Gastroesophageal sphincter (tissue), 4 donors: ENCODE measurements at regions not wholly inside any gene's neighbourhood (a gene's known extent, or its start where the extent isn't known, plus 50 kb on each side); places are given as distances from the start of the nearest gene placed in this dataset.
A peak's percentile ranks its signal among the peaks of the same experiment; 100 is the strongest.

ENCODE experiments used
- ATAC-seq: fragments of 150-250 bp; one replicate; pipeline ENCODE4 v1.9.1; 2016; ENCODE audit warnings: mild to moderate bottlenecking, moderate library complexity
- H3K27ac ChIP-seq, 4 donors: fragments of 200-600 bp; sonication (generic) in 3 of 4; 1 replicate in 3 of 4; 2 replicates in 1 of 4; pipeline ENCODE4 v1.5.1; 2016 to 2019
- H3K27me3 ChIP-seq: fragments of 200-600 bp; sonication (generic); one replicate; pipeline ENCODE4 v1.5.1; 2019
- H3K36me3 ChIP-seq, 2 donors: fragments of 200-600 bp; sonication (generic); one replicate each; pipeline ENCODE4 v1.5.1; 2019; ENCODE audit warnings: control low read depth in 1 of 2
- H3K4me1 ChIP-seq, 3 donors: fragments of 200-600 bp; sonication (generic); 1 replicate in 2 of 3; 2 replicates in 1 of 3; pipeline ENCODE4 v1.5.1; 2016 to 2019; ENCODE audit warnings: control low read depth in 2 of 3
- H3K4me3 ChIP-seq, 2 donors: fragments of 200-600 bp; sonication (generic); one replicate each; pipeline ENCODE4 v1.5.1; 2019; ENCODE audit warnings: mild to moderate bottlenecking in 1 of 2, moderate library complexity in 1 of 2
- H3K9me3 ChIP-seq, 3 donors: fragments of 200-600 bp; sonication (generic); one replicate each; pipeline ENCODE4 v1.5.1; 2017 to 2019; ENCODE audit warnings: control low read depth in 2 of 3
- CTCF ChIP-seq, 4 experiments: fragments of 200-600 bp in 2 of 4; fragments of 450-650 bp in 2 of 4; sonication (generic) in 1 of 4; IDR thresholded peaks; one replicate each; pipeline ENCODE4 v1.5.1; 2017 to 2019; ENCODE audit warnings: antibody characterized with exemption in 4 of 4, mild to moderate bottlenecking in 2 of 4, moderate library complexity in 2 of 4
- EP300 ChIP-seq: sonication (generic); formaldehyde crosslinking; IDR thresholded peaks from one replicate; pipeline ENCODE4 v1.6.1; 2017; ENCODE audit warnings: antibody characterized with exemption, mild to moderate bottlenecking
- POLR2A ChIP-seq, 2 donors: fragments of 450-650 bp; IDR thresholded peaks; one replicate each; pipeline ENCODE4 v1.6.1; 2017; ENCODE audit warnings: antibody characterized with exemption in 2 of 2, mild to moderate bottlenecking in 2 of 2, moderate library complexity in 1 of 2
- POLR2AphosphoS5 ChIP-seq: sonication (generic); formaldehyde crosslinking; IDR thresholded peaks from one replicate; pipeline ENCODE4 v1.6.1; 2017; ENCODE audit warnings: antibody characterized with exemption
- WGBS, 2 donors: methylation state at CpG; one replicate each; pipeline ENCODE4 v1.1.5; 2018; ENCODE audit warnings: low coverage in 1 of 2; 5-methylcytosine and 5-hydroxymethylcytosine counted together

GRCh38 chr12:61985830-61986229 is 274.4 kb upstream of the USP15 start:
- H3K27ac ChIP-seq: no peak overlapping the region
- TF ChIP-seq EP300 (no peak), CTCF (IDR thresholded peaks at IDR 0.05) (no peak), POLR2AphosphoS5 (no peak), POLR2A (IDR thresholded peaks at IDR 0.05) (no peak)
- H3K27me3 ChIP-seq: no peaks in the 10 kb centered on the region
- WGBS, 2 donors: 83 to 89% methylated on average over 2 of the region's 2 CpGs
- H3K36me3 ChIP-seq: no peaks in the 10 kb centered on the region
- no peak overlapping the region for H3K4me3 ChIP-seq
- peaks cover 0 to 13% (median 0%) of the 10 kb centered on the region in 3 donors for H3K4me1 ChIP-seq
- H3K9me3 ChIP-seq: no peaks in the 10 kb centered on the region
- no peak for ATAC-seq

GRCh38 chr12:61987173-61987572 is 273.0 kb upstream of the USP15 start:
- no peaks in the 10 kb centered on the region for H3K27me3 ChIP-seq
- TF ChIP-seq POLR2AphosphoS5 (no peak), CTCF (IDR thresholded peaks at IDR 0.05) (no peak), EP300 (no peak), POLR2A (IDR thresholded peaks at IDR 0.05) (no peak)
- WGBS, 2 donors: 40 to 43% methylated on average over 2 of the region's 2 CpGs
- H3K4me3 ChIP-seq: no peak overlapping the region
- no peaks in the 10 kb centered on the region for H3K9me3 ChIP-seq
- ATAC-seq: no peak
- H3K4me1 ChIP-seq: peaks cover 0 to 13% (median 0%) of the 10 kb centered on the region in 3 donors
- no peaks in the 10 kb centered on the region for H3K36me3 ChIP-seq
- no peak overlapping the region for H3K27ac ChIP-seq

- Histone ChIP-seq H3K36me3 (no peaks in the 10 kb centered on the region), H3K4me1 (peaks cover 0 to 13% (median 0%) of the 10 kb centered on the region in 3 donors), H3K27ac (no peak overlapping the region), H3K9me3 (no peaks in the 10 kb centered on the region), H3K27me3 (no peaks in the 10 kb centered on the region), H3K4me3 (no peak overlapping the region)
- ATAC-seq: no peak
- TF ChIP-seq POLR2A (IDR thresholded peaks at IDR 0.05) (no peak), CTCF (IDR thresholded peaks at IDR 0.05) (no peak), EP300 (no peak), POLR2AphosphoS5 (no peak)
- 49 to 59% methylated on average over 3 of the region's 3 CpGs for whole genome bisulfite sequencing, 2 donors
These were observed 268.5 kb upstream of the USP15 start for GRCh38 chr12:61991661-61992060.

- no peak overlapping the region for H3K27ac ChIP-seq
- no peak overlapping the region for H3K4me3 ChIP-seq
- no peaks in the 10 kb centered on the region for H3K9me3 ChIP-seq
- 36 to 48% methylated on average over 2 of the region's 2 CpGs for WGBS, 2 donors
- no peaks in the 10 kb centered on the region for H3K27me3 ChIP-seq
- TF ChIP-seq EP300 (no peak), CTCF (IDR thresholded peaks at IDR 0.05) (peak; percentile 22 to 63 (median 26)), POLR2AphosphoS5 (no peak), POLR2A (IDR thresholded peaks at IDR 0.05) (no peak)
- peaks cover 0 to 13% (median 0%) of the 10 kb centered on the region in 3 donors for H3K4me1 ChIP-seq
- no peaks in the 10 kb centered on the region for H3K36me3 ChIP-seq
- ATAC-seq: no peak
These were observed 266.4 kb upstream of the USP15 start for GRCh38 chr12:61993734-61994345.

- H3K27ac ChIP-seq: no peak overlapping the region
- no peaks in the 10 kb centered on the region for H3K4me1 ChIP-seq
- no peaks in the 10 kb centered on the region for H3K36me3 ChIP-seq
- 84 to 100% methylated on average over 1 of the region's 1 CpG for WGBS, 2 donors
- no peak for TF ChIP-seq EP300
- no peak for TF ChIP-seq POLR2AphosphoS5
- no peak for TF ChIP-seq POLR2A (IDR thresholded peaks at IDR 0.05)
- no peak for TF ChIP-seq CTCF (IDR thresholded peaks at IDR 0.05)
- no peaks in the 10 kb centered on the region for H3K27me3 ChIP-seq
- ATAC-seq: no peak
- no peaks in the 10 kb centered on the region for H3K9me3 ChIP-seq
- no peak overlapping the region for H3K4me3 ChIP-seq
These were observed 263.5 kb upstream of the USP15 start for GRCh38 chr12:61996717-61997116.
